ENCODE measurements at regions not wholly inside any gene's neighbourhood (a gene's known extent, or its start where the extent isn't known, plus 50 kb on each side); places are given as distances from the start of the nearest gene placed in this dataset.

DNA sequence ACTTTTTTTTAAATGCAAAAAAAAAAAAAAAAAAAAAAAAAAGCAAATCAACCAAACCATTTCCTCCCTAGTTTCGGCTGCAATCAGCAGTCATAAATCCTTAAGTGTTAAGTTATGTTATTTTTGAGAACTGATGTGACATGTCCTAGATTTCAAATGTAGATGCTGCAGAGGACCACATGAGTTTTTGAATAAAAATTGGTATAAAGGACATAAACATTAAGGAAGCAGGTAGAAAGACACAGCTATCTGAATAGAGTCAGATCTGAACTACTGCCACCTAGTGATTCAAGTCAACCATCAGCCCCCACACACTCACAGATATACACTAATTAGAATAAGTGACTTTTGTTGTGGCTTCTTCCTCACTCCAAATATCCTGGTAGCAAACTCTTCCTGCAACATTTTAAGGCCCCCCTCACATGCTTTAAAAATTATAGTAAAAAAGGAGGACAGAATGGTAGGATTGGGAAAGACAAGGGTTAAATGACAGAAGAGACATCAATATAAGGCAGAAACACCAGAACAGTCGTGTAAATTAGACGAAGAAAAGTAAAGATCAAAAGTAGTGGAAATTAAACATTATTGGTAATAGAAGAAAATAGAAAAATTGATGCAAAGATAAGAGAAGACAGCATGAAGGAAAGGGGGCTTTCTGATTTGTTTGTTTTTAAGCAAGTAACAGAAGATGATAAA is 394.5 kb upstream of the ATP2B1 start:
- H3K27me3 ChIP-seq: no peaks in the 10 kb centered on the region
- H3K36me3 ChIP-seq: no peaks in the 10 kb centered on the region
- no peak overlapping the region for H3K9ac ChIP-seq
- peaks cover 9 to 42% (median 12%) of the 10 kb centered on the region in 10 experiments for H3K4me1 ChIP-seq
- TF ChIP-seq Cebpa-rat (IDR thresholded peaks at IDR 0.05): no peak
- H3K9me3 ChIP-seq (replicated peaks in 1 of 11): no peaks in the 10 kb centered on the region
- H3K4me3 ChIP-seq: no peak overlapping the region
- H3K27ac ChIP-seq: no peak overlapping the region
- H4K20me1 ChIP-seq: no peaks in the 10 kb centered on the region
- H3K4me2 ChIP-seq: peak overlapping the region in 2 of 11 experiments; percentile 15 to 31; a peak in 2 of 22 replicates

DNA sequence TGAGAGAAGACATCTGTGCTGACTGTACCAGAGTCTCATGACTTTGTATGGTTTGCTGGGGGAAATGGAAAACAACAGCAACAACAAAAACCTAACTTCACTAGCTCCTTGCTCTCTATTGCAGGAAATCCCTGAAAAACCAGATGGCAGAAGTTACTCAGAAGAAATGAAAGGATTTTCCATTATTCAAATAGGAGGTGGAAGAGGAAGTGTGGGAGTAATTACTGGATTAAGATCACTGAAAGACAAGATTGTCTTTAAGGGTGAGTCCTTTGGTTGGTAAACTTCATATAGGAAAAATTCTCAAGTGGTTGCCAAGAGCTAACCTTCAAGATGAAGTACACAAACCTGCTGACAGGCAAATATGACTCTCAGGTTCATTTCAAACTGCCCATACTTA is 391.9 kb upstream of the ATP2B1 start:
- H3K27ac ChIP-seq: no peak overlapping the region
- no peaks in the 10 kb centered on the region for H4K20me1 ChIP-seq
- no peak overlapping the region for H3K9ac ChIP-seq
- no peaks in the 10 kb centered on the region for H3K27me3 ChIP-seq
- no peak for TF ChIP-seq Cebpa-rat (IDR thresholded peaks at IDR 0.05)
- H3K4me2 ChIP-seq: peak overlapping the region in 3 of 11 experiments; percentile 21 to 38 (median 32); a peak in 5 of 22 replicates
- no peaks in the 10 kb centered on the region for H3K36me3 ChIP-seq
- H3K4me3 ChIP-seq: no peak overlapping the region
- peaks cover 15 to 44% (median 19%) of the 10 kb centered on the region in 10 experiments for H3K4me1 ChIP-seq
- H3K9me3 ChIP-seq (replicated peaks in 1 of 11): no peaks in the 10 kb centered on the region

DNA sequence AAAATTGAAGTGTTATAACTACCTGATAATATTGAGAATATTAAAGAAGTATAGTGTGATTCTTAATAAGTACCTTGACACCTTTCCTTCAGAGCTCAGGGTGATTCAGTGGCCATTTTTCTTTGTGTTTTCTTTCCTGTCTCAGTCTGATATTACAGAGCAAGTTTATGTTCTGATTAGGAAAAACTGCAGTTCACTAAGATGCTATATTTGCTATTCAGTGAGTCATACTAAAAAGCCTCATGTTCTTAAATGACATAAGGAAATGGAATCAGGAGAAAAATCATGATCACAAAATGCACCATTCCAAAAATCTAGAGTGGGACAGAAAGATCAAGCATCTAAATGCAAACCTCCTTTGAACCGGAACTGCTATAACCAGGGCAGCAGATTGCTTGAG is 390.6 kb upstream of the ATP2B1 start:
- Histone ChIP-seq H3K9me3 (replicated peaks in 1 of 11) (no peaks in the 10 kb centered on the region), H3K27me3 (no peaks in the 10 kb centered on the region), H4K20me1 (no peaks in the 10 kb centered on the region), H3K4me3 (no peak overlapping the region), H3K4me2 (peak overlapping the region in 9 of 11 experiments; percentile 52 to 91 (median 72); a peak in 13 of 22 replicates), H3K36me3 (no peaks in the 10 kb centered on the region), H3K4me1 (peaks cover 15 to 43% (median 19%) of the 10 kb centered on the region in 10 experiments), H3K27ac (no peak overlapping the region), H3K9ac (no peak overlapping the region)
- no peak for TF ChIP-seq Cebpa-rat (IDR thresholded peaks at IDR 0.05)

DNA sequence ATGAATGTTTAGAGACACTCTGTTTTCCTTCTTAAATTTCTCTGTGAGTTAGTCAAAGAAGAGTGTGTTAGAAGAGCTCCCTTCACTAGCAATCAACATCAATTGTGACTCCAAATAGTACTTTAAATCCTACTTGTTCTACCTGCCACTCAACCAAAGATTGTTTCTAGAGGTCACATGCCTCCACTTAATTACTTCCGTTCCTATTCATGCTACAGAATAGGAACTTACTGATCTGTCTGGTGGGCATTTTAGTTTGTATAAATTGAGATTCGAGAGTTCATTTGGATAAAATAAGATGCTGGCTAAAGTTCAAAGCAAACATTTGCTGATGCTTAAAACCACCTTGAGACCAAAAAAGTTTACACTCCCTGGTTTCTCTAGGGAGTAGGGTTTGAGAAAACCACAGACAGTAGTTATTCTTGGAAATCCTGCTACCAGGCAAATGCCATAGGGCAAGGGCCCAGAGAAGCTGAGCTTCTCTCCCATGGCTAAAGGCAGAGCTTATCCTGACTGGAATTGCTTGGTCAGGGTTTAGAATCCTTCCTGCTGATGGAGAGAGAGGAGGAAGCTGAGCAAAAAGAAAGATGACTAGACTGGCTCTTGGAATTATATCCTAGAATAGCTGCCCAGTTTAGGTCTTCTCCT is 389.6 kb upstream of the ATP2B1 start:
- TF ChIP-seq Cebpa-rat (IDR thresholded peaks at IDR 0.05): no peak
- H3K27ac ChIP-seq: no peak overlapping the region
- no peaks in the 10 kb centered on the region for H4K20me1 ChIP-seq
- H3K27me3 ChIP-seq: no peaks in the 10 kb centered on the region
- no peak overlapping the region for H3K9ac ChIP-seq
- H3K4me3 ChIP-seq: no peak overlapping the region
- H3K4me2 ChIP-seq: peak overlapping the region; percentile 52 to 91 (median 72)
- H3K9me3 ChIP-seq (replicated peaks in 1 of 11): no peaks in the 10 kb centered on the region
- no peaks in the 10 kb centered on the region for H3K36me3 ChIP-seq
- peaks cover 15 to 43% (median 19%) of the 10 kb centered on the region in 10 experiments for H3K4me1 ChIP-seq

DNA sequence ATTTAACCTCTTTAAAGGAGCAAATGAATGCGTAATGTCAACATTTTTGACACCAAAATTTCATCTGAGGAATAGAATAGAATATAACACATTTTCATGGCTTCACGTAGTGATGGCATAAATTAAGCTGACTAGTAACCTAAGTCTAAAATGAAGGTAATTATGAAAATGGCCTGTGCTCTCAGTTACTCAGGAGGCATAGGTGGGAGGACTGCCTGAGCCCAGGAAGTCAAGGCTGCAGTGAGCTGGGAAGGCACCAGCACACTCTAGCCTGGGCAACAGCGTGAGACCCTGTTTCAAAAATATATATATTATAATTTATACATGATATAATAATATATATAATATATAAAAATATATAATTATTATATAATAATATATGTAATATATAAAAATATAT is 383.2 kb upstream of the ATP2B1 start:
- Histone ChIP-seq H3K27ac (peak overlapping the region in 4 of 11 experiments; percentile 3 to 83 (median 75); a peak in 6 of 22 replicates), H3K9ac (peak overlapping the region in 1 of 11 experiments; percentile 65; a peak in 1 of 22 replicates), H3K4me2 (peak overlapping the region in 7 of 11 experiments; percentile 33 to 78 (median 66); a peak in 13 of 22 replicates)

DNA sequence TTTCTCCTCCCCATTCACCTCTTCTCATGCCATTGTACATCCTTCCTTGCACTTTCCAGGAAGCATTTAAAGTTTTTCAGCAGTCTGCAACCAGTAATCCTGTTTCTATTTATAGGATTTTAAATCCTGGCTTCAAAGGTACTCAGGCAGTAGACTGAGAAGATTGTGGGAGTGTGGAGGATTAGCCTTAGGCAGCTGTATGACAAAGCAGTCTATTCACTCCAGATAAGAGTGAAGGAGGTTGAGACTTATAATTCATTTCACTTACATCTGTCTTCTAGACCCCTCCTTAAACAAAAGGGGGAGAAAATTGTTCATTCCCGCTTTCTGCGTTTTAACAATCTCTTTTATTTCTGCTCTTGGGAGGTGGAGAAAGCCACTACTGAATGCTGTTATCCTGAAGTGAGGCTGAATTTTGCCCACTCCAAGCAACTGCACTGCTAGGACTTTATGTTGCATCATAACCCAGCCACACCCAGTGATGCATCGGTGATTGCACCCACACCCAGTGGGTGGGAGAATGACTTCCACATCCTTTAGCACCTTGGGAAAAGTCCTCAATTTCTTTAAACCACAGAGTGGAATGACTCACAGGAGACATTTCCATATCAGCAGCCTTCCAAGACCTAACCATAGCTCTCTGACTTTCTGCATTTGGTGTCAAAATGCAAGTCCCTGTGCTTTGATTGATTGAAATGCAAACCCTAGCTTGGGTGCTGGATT is 382.5 kb upstream of the ATP2B1 start:
- Histone ChIP-seq H3K9me3 (replicated peaks in 1 of 11) (peaks cover 0 to 11% (median 0%) of the 10 kb centered on the region in 11 experiments; a peak in 2 of 22 replicates), H3K27me3 (no peaks in the 10 kb centered on the region), H3K4me2 (peak overlapping the region in 10 of 11 experiments; percentile 3 to 78 (median 50); a peak in 19 of 22 replicates), H3K27ac (peak overlapping the region in 10 of 11 experiments; percentile 3 to 83 (median 42); a peak in 14 of 22 replicates), H4K20me1 (no peaks in the 10 kb centered on the region), H3K4me1 (peaks cover 0 to 17% (median 15%) of the 10 kb centered on the region in 10 experiments; a peak in 18 of 20 replicates), H3K36me3 (no peaks in the 10 kb centered on the region), H3K9ac (peak overlapping the region in 3 of 11 experiments; percentile 7 to 65 (median 59); a peak in 4 of 22 replicates), H3K4me3 (0 out of 20 replicates have a peak overlapping the region, but pooled peaks of 1 of the 10 experiments have one; percentile 20)
- peak in 10 of 11 experiments; percentile 39 to 97 (median 78); a peak in 15 of 22 replicates for TF ChIP-seq Cebpa-rat (IDR thresholded peaks at IDR 0.05)

More for the DNA sequence above, 383.2 kb upstream of the ATP2B1 start:
- no peaks in the 10 kb centered on the region for H4K20me1 ChIP-seq
- H3K4me3 ChIP-seq: no peak overlapping the region
- no peak for TF ChIP-seq Cebpa-rat (IDR thresholded peaks at IDR 0.05)
- peaks cover 0 to 11% (median 0%) of the 10 kb centered on the region in 11 experiments; a peak in 2 of 22 replicates for H3K9me3 ChIP-seq (replicated peaks in 1 of 11)
- no peaks in the 10 kb centered on the region for H3K27me3 ChIP-seq
- no peaks in the 10 kb centered on the region for H3K36me3 ChIP-seq
- H3K4me1 ChIP-seq: peaks cover 0 to 17% (median 15%) of the 10 kb centered on the region in 10 experiments; a peak in 18 of 20 replicates

DNA sequence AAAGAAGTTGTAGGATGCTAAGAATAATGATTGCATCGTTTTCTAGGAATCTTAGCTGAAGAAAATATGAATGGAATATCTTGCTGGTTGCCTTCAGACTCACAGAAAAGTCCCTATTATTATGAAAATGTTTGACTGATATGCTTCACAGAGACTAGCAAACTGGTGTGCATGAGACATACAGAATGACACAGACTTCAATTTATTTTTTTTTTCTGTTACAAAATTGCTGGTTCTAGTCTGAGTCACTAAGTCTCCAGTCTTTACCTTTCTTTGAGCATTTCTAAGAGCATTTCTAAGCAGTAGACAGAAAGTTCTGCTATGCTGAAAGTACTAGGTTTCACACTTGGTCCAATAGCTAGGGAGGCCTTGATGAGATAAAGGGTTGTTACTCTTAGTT is 377.6 kb upstream of the ATP2B1 start:
- no peak overlapping the region for H3K9ac ChIP-seq
- H3K9me3 ChIP-seq (replicated peaks in 1 of 11): peaks cover 0 to 11% (median 0%) of the 10 kb centered on the region in 11 experiments; a peak in 2 of 22 replicates
- no peaks in the 10 kb centered on the region for H4K20me1 ChIP-seq
- H3K27me3 ChIP-seq: no peaks in the 10 kb centered on the region
- no peak for TF ChIP-seq Cebpa-rat (IDR thresholded peaks at IDR 0.05)
- no peaks in the 10 kb centered on the region for H3K36me3 ChIP-seq
- H3K4me1 ChIP-seq: peaks cover 0 to 10% (median 9%) of the 10 kb centered on the region in 10 experiments; a peak in 18 of 20 replicates
- H3K4me2 ChIP-seq: no peak overlapping the region
- no peak overlapping the region for H3K27ac ChIP-seq
- no peak overlapping the region for H3K4me3 ChIP-seq

DNA sequence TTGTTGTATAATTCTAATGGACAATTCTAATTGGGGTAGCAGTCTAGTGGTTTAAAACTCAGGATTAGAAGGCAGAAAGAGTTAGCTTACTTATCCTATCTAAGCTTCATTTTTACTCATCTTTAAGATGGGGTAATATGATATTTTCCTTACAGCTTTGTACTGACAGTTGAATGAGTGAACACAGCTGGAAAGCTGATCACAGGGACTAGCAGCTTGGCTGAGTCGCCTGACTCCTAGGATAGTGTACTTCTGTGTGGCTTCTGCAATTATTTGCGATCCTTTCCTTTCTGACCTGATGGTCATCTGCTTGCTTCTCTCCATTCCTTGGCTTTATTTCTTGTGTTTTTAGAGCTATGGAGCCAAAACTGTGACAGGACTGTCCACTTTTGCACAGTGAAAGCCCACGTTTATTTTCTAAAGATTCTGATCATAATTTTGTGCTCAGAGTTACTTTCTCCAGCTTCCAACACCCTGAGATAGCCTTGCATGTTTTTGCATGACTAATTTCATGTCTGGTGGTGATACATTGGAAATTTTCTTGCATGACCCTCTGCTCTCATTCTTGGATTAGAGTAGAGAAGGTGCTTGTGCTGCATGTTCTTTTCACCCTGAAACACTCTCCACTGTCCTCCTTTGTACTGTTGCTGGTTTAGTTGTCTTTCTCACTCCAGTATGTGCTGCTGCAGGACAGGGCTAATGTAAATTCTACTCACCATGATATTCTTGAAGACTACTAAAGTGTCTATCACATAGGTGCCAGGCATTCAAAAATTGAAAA is 377.0 kb upstream of the ATP2B1 start:
- Histone ChIP-seq H4K20me1 (no peaks in the 10 kb centered on the region), H3K4me3 (no peak overlapping the region), H3K36me3 (no peaks in the 10 kb centered on the region), H3K9me3 (replicated peaks in 1 of 11) (peaks cover 0 to 11% (median 0%) of the 10 kb centered on the region in 11 experiments; a peak in 2 of 22 replicates), H3K4me2 (no peak overlapping the region), H3K9ac (no peak overlapping the region), H3K27me3 (no peaks in the 10 kb centered on the region), H3K4me1 (peaks cover 0 to 4% (median 3%) of the 10 kb centered on the region in 10 experiments; a peak in 12 of 20 replicates), H3K27ac (no peak overlapping the region)
- TF ChIP-seq Cebpa-rat (IDR thresholded peaks at IDR 0.05): no peak

Data from BLaER1 treated with 17β-estradiol and CSF1 and Interleukin-3, amounts not matched to agents 10 nM and 100 nM (cell line).